NCI-H2171 (cell line): ENCODE measurements at regions not wholly inside any gene's neighbourhood (a gene's known extent, or its start where the extent isn't known, plus 50 kb on each side); places are given as distances from the start of the nearest gene placed in this dataset.
A peak's percentile ranks its signal among the peaks of the same experiment; 100 is the strongest.

ENCODE experiments used
- DNase-seq: peaks from one replicate; lab custom pipeline; 2025; lab: John Stamatoyannopoulos, UW

DNA sequence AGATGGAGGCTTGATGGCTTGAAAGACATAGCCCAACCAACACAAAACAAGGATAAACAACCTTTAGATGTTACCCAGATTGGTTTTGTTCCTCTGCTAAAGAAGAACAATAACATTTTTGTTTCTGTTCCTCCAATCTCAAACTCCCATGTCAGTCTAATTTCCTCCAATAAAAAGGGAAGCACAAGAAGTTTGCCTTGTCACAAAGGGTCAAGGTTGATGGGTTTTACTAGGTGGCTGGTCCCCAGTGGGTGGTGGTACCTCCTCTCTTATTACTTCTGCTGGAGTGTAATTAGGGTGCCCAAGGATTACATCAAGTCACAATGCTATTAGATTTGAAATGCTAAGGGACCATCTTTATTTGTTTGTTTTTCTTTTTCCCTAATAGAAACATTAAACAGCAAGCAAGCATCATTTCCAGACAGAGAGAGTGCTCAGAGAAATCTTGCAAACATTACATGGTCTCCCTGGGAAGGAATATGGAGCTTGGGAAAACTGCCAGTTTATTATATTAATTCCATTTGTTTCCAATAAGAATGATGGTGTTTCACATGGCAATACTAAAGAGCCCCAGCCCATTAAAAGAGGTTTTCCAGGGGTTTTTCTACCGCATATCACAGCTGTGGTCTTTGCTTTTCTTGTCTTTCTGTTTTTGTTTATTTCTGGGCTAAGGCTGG, 78.3 kb upstream of the AOAH start:
- DNase-seq, result no peak

DNA sequence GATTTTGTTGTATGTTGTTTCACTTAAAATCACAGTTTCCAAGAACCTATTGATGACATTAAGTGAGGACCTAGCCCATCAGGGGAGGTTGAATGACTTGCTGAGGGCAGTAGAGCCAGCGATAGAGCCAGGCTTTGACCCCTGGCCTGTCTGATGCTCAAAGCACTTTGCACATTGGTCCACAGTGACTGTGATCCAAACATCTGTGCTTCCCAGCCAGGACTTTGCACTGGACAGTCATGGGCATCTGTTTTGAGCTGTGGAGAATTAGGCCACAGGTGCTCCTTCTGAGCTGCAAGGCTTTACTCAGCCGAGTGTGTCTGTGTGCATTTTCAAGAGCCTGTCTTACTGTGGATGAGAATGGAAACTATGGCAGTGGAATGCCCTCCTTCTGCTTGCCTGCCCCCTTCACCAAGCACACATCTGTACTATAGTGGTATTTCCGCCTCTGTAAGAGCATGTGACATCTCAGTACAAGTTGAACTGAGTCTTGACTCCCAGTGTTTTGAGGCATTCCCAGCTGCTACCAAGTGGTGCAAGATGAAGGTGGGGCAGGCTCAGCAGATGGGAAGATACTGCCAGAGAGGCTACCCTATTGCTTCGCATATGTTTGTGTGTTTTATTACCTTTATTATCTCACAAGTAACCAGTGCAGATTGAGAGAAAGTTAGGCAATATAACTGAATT, 72.7 kb upstream of the AOAH start:
- peak; percentile 31 for DNase-seq

DNA sequence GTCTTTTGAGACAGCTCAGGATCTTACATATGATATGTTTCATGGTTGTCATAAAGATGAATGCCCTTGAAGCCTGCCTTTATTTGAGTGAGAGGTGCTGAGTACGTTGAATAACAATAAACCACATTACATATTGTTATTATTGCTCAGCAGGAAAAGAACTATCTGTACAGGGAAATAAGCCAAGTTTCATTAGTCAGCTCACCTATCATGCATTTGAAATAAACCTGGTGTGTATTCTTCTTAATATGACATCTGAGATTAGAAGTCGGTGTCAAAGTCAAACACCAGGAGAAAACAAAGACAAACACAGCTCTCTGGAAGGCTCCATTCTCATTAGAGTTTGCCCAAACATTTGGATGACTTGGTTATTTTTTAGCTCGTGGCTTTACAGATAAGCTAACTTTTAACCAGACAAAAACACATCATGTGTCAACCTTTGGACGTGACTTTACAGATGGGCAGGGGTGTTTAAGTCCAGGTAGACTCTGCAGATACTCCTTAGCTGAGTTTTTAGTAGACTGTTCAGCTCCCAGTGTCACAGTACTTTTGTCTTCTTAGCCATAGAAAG, 71.2 kb upstream of the AOAH start:
- DNase-seq, result no peak

DNA sequence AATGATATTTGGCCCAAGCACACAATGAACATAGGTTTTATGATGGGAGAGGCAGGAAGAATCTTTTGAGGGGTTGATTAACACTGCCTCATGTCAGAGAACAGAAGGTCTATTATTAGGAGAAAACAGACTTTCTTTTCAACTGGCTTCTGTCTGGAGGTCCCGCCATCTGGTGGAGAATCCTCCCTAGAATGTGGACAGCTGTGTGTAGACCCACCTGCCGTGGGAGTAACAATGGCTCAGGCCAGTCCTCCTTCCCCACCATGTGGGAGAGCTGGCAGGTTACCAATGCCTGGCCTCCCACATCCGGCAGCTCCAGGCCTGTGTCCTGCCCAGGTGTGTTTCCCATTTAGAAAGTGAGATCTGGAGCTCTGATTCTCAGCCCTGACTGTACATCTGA, 70.4 kb upstream of the AOAH start:
- DNase-seq, result peak; percentile 40

DNA sequence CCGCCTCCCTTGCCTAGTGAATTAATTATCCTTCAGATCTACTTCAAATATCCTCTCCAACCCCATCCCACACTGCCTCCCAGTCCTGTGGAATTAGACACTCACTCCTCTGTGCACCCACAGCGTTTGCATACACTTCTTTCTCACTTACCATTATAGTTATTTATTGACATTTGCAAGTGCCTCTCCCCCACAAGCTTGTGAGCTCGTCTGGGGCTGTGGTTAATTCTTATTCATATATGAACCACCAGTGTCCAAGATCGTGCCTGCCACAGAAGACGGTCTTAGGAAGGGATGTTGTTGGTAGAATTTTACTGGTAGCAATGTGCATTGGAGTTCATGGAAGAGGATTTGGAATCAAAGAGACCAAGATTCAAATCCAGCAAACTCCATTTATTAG, 68.1 kb upstream of the AOAH start:
- no peak for DNase-seq

DNA sequence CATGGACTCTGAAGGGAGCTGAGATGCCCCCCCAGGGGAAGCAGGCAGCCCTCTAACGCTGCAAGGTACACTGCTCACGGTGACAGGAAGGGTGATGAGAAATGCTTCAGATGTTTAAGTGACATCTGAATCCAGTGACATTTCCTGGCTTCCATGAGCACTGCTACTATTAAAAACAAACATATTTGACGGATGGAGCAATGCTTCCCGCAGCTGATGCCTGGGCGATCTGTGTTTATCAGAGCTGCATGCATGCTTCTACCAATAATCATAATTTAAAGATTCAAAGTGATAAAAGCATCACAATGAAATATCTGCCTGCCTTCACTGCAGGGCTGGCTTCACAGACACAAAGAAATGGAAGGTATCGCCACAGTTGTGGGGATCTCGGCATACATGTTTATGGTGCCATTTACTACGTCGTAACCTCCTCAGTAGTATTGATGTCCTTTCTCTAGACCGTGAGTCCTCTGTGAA, 66.1 kb upstream of the AOAH start:
- no peak for DNase-seq

DNA sequence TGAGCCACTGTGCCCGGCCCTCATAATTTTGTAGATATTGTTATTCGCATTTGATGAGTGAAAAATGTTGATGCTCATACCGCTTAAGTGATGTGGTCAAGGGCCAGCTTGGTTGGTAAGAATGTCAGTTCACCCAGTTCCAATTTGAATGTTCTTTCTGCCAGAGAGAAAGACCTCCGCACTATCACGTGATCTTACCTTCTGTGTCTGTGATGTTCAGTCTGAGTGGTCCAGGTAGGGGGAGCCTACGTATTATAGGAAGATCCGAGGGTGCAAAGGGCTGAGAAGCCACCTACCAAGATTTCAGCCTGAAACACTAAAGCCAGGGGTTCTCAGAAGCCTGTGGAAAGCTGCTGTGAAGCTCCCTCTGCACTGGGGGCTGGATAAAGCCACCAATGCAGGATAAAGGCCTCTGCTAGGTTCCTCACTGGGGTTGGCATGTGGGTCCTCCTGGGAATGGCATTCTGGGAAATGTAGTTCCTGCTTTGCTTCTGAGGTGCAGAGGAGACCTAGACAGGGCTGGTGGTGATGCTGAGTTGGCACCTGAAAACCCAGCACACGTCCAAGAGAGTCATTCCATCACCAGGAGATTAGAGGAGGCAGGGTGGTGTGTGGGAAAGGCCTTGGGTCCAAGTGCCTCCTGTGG, 64.7 kb upstream of the AOAH start:
- no peak for DNase-seq

DNA sequence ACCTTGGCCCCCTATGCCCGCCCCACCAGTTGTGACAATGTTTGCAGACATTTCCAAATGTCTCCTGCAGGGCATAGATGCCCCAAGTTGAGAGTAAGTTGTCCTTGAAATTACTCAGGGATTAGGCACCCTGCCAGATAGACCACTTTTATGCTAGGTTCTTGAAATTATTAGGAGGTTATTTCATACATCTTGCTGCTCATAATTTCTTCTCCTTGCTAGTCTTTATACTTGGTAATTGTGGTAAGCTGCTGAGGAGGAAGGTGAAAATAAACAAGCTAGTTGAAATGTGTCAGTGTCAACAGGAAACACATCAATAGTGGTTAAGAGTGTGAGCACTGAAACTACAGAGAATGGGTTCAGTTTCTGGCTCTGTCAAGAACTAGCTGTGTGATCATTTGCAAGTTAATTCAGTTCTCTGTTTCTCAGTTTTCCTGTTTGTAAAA, 63.7 kb upstream of the AOAH start:
- DNase-seq, result no peak

DNA sequence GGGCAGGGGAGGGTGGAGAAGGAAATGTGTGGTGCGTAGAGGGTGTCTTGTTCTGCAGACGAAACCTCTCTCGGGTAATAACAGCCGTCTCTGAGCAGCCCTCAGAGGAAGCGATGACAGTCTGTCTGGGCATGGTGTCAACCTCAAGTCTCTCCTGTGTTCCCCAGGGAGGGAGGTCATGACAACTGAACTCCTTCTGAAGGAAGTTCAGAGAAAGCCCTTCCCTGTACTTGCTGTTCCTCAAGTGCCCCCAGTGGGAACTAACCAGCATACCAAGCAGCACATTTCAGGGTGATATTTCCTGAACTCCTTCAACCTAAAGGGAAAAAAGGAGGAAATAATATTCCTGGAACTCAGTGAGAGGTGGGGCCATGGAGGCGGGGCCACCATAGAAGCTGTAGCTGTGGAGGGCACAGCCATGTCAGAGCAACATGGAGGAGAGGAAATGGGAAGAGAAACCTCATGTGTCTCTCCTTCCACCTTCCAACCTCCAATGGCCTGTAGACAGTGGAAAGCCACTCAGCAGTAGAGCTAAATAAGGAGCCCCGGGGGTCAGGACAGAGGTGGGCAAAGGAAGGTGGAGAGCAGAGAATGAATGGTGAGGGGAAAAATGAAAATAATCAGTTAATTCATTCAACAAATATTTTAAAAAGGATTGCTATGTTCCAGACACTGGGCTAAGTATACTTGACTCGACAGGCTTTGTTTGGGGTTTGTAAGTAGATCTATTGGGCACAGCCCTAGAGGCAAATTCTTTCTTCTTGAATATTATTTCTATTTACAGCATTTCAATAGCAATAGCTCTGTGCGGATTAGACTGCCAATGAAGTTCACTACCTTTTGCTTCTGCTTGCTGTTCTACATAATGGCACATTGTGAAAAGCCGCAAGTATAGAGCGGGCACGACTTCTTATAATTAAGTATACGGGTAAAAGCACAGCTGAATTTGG, 61.0 kb upstream of the AOAH start:
- peak; percentile 26 for DNase-seq

DNA sequence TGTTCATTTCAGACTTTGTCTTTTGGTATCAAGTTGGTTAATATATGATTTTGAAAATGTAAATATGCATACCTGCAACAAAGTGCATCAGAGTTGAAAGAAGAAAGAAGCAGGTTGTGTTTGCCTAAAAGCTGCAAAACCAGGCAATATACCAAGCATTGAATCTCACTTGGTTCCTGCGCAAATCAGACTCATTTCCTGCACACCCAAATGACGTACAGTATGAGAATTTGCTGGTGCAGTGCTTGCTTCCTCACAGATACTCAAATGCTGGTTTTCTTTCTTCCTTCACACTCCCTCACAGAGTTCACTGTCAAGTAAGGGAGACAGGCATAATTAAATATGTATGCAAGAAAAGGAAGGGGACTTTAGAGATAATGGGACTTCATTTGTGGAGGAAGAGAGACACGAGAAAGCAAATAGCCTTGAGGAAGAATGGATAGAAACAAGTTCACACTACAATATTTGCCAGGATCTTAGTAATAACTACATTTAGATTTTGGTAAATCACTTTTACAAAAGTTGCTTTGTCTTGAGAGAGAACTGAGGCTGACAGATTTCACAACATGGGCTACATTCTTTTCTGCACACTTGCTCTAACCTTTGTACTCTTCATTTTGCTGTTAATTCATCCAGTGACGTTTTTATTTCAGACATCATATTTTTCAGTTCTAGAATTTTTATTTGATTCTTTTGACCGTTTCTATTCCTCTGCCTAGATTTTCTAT, 56.9 kb upstream of the AOAH start:
- DNase-seq, result no peak

DNA sequence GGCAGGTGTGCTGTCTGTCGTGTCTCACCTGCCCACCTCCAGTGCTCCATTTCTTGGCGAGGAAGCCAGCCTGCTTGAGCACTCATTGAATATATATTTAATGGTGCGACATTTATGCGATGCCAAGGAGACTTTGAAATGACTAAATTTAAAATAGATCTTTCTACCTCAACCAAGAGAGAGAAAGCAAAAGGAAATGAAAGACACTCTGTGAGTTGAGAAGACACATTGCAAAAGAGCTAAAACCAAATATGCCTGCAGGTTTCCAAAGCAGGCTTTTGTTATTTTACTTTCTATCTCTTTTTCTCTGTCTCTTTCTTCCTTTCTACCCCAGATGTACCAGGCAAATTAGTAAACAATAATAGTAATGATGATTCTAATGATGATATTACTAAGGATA, 53.6 kb upstream of the AOAH start:
- DNase-seq, result no peak

DNA sequence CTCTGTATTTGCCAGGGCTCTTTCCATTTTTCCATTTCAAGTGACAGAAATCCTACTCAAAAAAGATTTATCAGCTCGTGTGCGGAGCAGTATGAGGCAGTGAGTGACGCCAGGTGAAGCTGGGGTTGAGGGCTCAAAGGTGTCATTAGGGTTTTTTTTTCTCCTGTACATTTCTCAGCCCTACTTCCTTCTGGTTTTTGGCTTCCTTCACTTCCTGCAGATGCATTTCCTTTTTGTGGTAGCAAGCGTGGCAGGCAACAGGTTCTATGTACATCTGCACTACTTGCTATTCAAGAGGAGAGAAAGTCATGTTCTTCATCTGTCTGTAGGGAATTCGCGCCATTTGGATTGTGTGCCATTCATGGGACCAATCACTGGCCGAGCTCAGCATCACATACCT, 52.8 kb upstream of the AOAH start:
- no peak for DNase-seq

DNA sequence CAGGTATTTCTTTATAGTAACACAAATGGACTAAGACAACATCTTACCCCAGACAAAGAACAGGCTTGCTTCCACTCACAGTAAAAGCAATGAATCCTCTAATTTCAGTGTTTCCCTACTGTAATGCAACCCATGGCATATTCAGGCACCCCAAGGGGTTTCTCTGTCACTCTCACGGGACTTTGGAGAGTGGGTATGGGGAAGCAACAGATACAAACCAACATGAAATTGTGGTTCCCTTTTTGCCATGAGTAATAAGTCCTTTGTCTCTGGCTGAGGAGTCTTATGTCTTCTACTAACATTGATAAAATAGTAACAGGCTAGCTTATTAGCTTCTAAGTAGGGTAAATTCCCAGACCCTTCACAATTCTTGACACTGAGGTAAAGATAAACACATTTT, 51.4 kb upstream of the AOAH start:
- DNase-seq, result no peak

DNA sequence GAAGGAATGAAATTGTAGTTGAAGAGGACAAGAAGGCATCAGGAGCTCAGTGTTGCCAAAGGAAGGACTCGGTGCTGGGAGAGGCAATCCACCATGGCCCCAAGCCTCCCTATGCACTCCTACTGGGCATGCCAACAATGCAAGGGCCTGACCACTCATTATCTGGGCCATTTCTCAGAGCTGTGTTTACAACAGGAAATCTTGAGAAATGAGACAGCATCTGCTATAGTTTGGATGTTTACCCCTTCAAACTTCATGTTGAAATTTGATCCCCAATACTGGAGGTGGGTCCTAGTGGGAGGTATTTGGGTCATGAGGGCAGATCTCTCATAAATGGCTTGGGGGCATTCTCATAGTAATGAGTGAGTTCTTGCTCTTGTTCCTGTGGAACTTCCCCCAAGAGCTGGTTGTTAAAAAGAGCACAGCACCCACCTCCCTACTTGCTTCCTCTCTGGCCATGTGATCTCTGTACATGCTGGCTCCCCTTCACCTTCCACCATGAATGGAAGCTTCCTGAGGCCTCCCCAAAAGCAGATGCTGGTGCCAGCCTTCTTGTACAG, 50.8 kb upstream of the AOAH start:
- no peak for DNase-seq
